AG10803 (cell line): ENCODE measurements at regions not wholly inside any gene's neighbourhood (a gene's known extent, or its start where the extent isn't known, plus 50 kb on each side); places are given as distances from the start of the nearest gene placed in this dataset.
"Not testable (repeated sequence)": the region's sequence is repeated elsewhere in the genome, so short reads cannot be mapped to it uniquely, and the experiment has no call there.

Source experiments
- DNase-seq: peaks from one replicate; pipeline ENCODE4 v3.0.0; 2010; ENCODE audit warnings: low read depth
- H3K4me3 ChIP-seq: 2 replicates; pipeline ENCODE4 v1.5.1; 2011; ENCODE audit warnings: mild to moderate bottlenecking, low read length, control low read depth
- CTCF ChIP-seq: conservative IDR thresholded peaks from 2 replicates; pipeline ENCODE4 v1.5.1; 2011; ENCODE audit warnings: mild to moderate bottlenecking, low read length, control low read depth, inconsistent platforms

DNA sequence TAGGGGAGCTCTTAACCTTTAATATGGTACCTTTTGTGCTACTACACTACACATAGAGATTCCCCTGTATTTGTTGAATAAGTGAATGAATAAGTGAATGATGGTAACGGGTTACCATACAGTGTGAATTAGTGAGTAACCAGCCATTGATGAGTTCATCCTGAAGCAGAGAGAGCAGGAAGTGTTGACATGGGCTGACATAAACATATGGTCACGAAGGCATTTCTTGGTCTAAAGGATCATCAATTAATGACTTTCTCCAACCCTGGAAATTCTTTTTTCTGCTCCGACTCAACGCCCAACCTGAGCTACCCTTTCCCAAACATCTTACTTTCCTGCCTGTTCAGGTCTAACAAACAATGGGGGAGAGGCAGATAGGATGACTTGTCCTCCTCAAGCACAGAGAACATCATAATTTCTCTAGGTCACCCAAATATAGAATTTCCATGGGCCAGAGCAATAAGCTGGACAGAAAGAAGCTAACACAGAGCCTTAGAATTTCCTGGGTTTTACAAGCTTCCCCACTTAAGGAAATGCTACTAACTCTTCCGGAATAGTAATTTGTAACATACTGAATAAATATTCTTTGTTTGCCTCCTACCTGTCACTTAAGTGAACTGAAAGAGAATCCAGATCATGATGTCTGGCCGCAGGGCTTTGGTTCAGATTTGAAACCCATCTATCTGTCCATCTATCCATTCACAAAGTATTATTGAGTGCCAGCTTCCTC, 114.7 kb upstream of the NGF start:
- DNase-seq, result no peak
- TF ChIP-seq CTCF, result no peak
- H3K4me3 ChIP-seq, result no peak overlapping the region

GRCh38 chr1:115450501-115451040, 112.5 kb upstream of the NGF start:
- no peak for DNase-seq
- H3K4me3 ChIP-seq, result no peak overlapping the region
- TF ChIP-seq CTCF, result no peak

- no peak overlapping the region for H3K4me3 ChIP-seq
- TF ChIP-seq CTCF, result no peak
- DNase-seq, result no peak
Observed at GRCh38 chr1:115448282-115449044, 110.4 kb upstream of the NGF start.

DNA sequence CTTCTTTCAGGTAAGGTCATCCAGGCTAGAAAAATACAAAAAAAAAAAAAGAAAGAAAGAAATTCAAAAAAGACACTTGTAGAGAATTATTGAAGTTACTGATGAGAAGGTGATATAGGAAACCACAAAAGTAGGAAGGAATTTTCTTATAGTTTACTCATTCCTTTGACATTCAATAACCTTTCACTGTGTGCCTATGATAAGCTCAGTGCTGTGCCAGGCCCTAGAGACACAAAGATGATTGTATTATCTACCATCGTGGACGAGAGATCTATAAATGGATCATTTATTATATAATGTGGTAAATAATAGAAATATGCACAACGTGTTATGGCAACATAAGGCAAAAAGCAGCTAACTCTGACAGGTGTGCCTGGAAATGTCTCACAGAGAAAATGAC, 109.6 kb upstream of the NGF start:
- no peak for TF ChIP-seq CTCF
- no peak for DNase-seq
- no peak overlapping the region for H3K4me3 ChIP-seq

DNA sequence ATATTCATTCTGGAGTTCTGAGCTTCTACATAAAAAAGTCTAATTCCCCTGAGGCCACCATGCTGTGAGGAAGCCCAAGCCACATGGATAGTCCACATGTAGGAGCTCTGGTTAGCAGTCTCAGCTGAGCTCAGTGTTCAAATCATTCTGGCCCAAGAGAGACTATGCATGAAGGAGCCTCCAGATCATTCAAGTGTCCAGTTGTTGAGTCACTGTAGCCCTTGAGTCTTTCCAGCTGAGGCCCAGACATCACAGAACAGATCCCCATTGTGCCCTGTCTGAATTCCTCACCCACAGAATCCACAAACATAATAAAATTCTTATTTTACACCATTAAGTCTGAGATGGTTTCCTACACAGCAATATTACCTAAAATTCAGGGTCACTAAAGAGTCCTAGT, 107.0 kb upstream of the NGF start:
- H3K4me3 ChIP-seq, result no peak overlapping the region
- DNase-seq, result no peak
- no peak for TF ChIP-seq CTCF

- no peak for DNase-seq
- TF ChIP-seq CTCF, result no peak
Observed at GRCh38 chr1:115440733-115441132, 102.7 kb upstream of the NGF start.

DNA sequence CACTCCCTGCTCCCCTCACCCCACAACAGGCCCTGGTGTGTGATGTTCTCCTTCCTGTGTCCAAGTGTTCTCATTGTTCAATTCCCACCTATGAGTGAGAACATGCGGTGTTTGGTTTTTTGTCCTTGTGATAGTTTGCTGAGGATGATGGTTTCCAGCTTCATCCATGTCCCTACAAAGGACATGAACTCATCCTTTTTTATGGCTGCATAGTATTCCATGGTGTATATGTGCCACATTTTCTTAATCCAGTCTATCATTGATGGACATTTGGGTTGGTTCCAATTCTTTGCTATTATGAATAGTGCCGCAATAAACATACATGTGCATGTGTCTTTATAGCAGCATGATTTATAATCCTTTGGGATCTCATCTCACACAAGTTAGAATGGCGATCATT, 101.5 kb upstream of the NGF start:
- DNase-seq, H3K4me3 ChIP-seq: not testable (repeated sequence)

More at GRCh38 chr1:115440733-115441132, 102.7 kb upstream of the NGF start:
- no peak overlapping the region for H3K4me3 ChIP-seq
